ENCODE measurements at regions not wholly inside any gene's neighbourhood (a gene's known extent, or its start where the extent isn't known, plus 50 kb on each side); places are given as distances from the start of the nearest gene placed in this dataset.

DNA sequence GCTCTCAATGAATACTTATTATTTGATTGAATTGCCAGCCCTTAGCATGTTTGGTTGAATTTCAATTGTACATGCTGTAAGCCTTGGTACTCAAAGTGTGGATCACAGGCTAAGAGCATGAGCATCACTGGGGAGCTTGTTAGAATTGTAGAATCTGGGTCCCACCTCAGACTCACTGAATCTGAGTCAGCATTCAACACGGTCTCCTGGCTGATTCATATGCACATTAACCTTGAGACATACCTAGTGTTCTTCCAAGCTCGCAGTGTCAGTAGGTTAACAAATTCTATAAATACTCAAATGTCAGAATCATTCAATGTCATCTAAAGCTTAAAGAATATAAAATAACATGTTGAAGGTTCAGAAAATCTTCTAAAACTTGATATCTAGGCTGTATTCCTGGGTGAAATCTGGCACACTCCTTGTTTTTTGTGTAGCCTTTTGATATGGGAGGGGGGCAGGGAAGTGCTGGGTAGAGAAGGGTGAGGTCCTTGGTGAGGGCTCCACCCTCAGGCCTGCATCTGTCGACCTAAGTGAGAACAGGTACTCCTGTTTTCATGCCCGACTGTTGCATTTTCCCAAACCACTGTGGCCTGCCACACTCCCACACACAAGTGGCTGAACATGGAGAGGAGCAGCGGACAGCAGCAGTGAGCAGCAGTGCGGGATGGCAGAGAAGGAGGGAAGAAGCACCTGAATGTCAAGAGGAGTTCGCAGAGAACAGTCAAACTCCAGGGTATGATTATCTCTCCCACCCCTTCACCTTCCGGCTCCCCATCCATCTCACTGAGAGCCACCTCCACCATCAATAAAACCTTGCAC is 529.6 kb upstream of the IGFBP7 start:
- TF ChIP-seq, protein P1, sequence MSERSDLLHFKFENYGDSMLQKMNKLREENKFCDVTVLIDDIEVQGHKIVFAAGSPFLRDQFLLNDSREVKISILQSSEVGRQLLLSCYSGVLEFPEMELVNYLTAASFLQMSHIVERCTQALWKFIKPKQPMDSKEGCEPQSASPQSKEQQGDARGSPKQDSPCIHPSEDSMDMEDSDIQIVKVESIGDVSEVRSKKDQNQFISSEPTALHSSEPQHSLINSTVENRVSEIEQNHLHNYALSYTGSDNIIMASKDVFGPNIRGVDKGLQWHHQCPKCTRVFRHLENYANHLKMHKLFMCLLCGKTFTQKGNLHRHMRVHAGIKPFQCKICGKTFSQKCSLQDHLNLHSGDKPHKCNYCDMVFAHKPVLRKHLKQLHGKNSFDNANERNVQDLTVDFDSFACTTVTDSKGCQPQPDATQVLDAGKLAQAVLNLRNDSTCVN (CRISPR knock-in tag; IDR thresholded peaks at IDR 0.05; ENCODE audit: borderline replicate concordance) = no peak
- no peak for TF ChIP-seq CEBPB (IDR thresholded peaks at IDR 0.05; ENCODE audit: borderline replicate concordance, low read depth, low read length)
- Histone ChIP-seq H3K4me3 (replicated peaks in 1 of 3; ENCODE audit: insufficient read depth in 1 of 3, low read depth in 2 of 3, low read length in 3 of 3) (no peak overlapping the region), H3K4me2 (ENCODE audit: low read depth, low read length) (no peak overlapping the region), H3K27me3 (ENCODE audit: control insufficient read depth in 1 of 2, insufficient read depth in 2 of 2, low read length in 2 of 2) (no peaks in the 10 kb centered on the region), H3K36me3 (replicated peaks in 1 of 2; ENCODE audit: control insufficient read depth in 1 of 2, insufficient read depth in 2 of 2, low read length in 2 of 2) (no peaks in the 10 kb centered on the region), H4K20me1 (ENCODE audit: insufficient read depth, low read length) (no peaks in the 10 kb centered on the region), H3K79me2 (ENCODE audit: insufficient read depth, low read length) (no peaks in the 10 kb centered on the region), H3K27ac (ENCODE audit: extremely low read length, insufficient read depth, low read length) (no peak overlapping the region), H3K9ac (ENCODE audit: insufficient read depth, low read depth, low read length) (no peak overlapping the region), H3K4me1 (ENCODE audit: insufficient read depth, low read length) (no peaks in the 10 kb centered on the region), H2AFZ (ENCODE audit: low read length) (no peak overlapping the region), H3K9me3 (ENCODE audit: low read length) (no peaks in the 10 kb centered on the region)
- DNase-seq (ENCODE audit: low spot score) (no peak), FAIRE-seq (no peak), ATAC-seq (no peak)
- no TSS peak for BruUV-seq (replicated peaks)
- CTCF ChIA-PET (ENCODE audit: low intra/inter-chr PET ratio, low total read pairs) = no interaction called here
- POLR2A ChIA-PET = no interaction called here
- whole genome bisulfite sequencing (ENCODE audit: low lambda C conversion rate) = 2% methylated on average over 4 of the region's 8 CpGs
- in situ Hi-C loops (cut with HindIII; ENCODE audit: extremely low pct_ligation_motif_present, low pct_unique_long_range_greater_than_20kb) = no loop called here
- intact Hi-C loops (cut with micrococcal nuclease; ENCODE audit: unreplicated experiment) = no loop called here

DNA sequence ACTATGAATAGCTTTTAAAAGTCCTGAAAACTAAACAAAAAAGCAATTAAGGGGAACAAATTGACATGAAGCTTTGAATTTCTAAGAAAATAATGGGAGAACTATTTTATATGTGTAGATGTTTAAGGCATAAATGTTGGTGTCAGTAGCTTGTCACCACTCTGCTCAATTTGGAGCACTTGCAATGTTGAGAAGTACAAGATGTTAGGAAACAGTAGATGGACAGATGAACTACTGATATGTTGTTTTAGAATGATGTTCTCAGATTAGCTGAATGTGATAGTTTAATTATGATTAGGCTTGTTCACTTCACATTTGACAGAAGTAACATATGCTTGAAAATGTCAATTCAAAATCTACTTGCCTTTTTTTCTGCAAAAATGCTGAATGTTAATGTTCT is 525.7 kb upstream of the IGFBP7 start:
- no TSS peak for BruUV-seq (replicated peaks)
- ChIA-PET CTCF (ENCODE audit: low intra/inter-chr PET ratio, low total read pairs) (no interaction called here), POLR2A (no interaction called here)
- Histone ChIP-seq H2AFZ (ENCODE audit: low read length) (no peak overlapping the region), H3K27me3 (ENCODE audit: control insufficient read depth in 1 of 2, insufficient read depth in 2 of 2, low read length in 2 of 2) (no peaks in the 10 kb centered on the region), H3K4me1 (ENCODE audit: insufficient read depth, low read length) (no peaks in the 10 kb centered on the region), H3K9me3 (ENCODE audit: low read length) (no peaks in the 10 kb centered on the region), H3K4me2 (ENCODE audit: low read depth, low read length) (no peak overlapping the region), H3K4me3 (replicated peaks in 1 of 3; ENCODE audit: insufficient read depth in 1 of 3, low read depth in 2 of 3, low read length in 3 of 3) (no peak overlapping the region), H4K20me1 (ENCODE audit: insufficient read depth, low read length) (no peaks in the 10 kb centered on the region), H3K27ac (ENCODE audit: extremely low read length, insufficient read depth, low read length) (no peak overlapping the region), H3K79me2 (ENCODE audit: insufficient read depth, low read length) (no peaks in the 10 kb centered on the region), H3K9ac (ENCODE audit: insufficient read depth, low read depth, low read length) (no peak overlapping the region), H3K36me3 (replicated peaks in 1 of 2; ENCODE audit: control insufficient read depth in 1 of 2, insufficient read depth in 2 of 2, low read length in 2 of 2) (no peaks in the 10 kb centered on the region)
- ATAC-seq (no peak), FAIRE-seq (no peak), DNase-seq (ENCODE audit: low spot score) (no peak)
- TF ChIP-seq NRL (CRISPR knock-in tag; IDR thresholded peaks at IDR 0.05; ENCODE audit: borderline replicate concordance) (no peak), NFIC (IDR thresholded peaks at IDR 0.05; ENCODE audit: low read length) (no peak), EHMT2 (IDR thresholded peaks at IDR 0.05; ENCODE audit: borderline replicate concordance, low read depth, low read length) (no peak), HIVEP1 (CRISPR knock-in tag; IDR thresholded peaks at IDR 0.05) (no peak)
- intact Hi-C loops (cut with micrococcal nuclease; ENCODE audit: unreplicated experiment) (no loop called here), in situ Hi-C loops (cut with HindIII; ENCODE audit: extremely low pct_ligation_motif_present, low pct_unique_long_range_greater_than_20kb) (no loop called here)

All from HepG2 (cell line).